H9 (cell line): ENCODE measurements at regions not wholly inside any gene's neighbourhood (a gene's known extent, or its start where the extent isn't known, plus 50 kb on each side); places are given as distances from the start of the nearest gene placed in this dataset.

Source experiments
- DNase-seq: peaks from one replicate; pipeline ENCODE4 v3.0.0-alpha.2; 2017
- H2AFZ ChIP-seq: one replicate; pipeline ENCODE4 v1.6.1; 2013; ENCODE audit warnings: mild to moderate bottlenecking, low read length, control low read depth, moderate library complexity
- H2AK5ac ChIP-seq: 2 replicates; pipeline ENCODE4 v1.6.1; 2013; ENCODE audit warnings: low read length, control low read depth, mixed read lengths; ENCODE audit not compliant: insufficient read length
- H2BK120ac ChIP-seq: one replicate; pipeline ENCODE4 v1.6.1; 2013; ENCODE audit warnings: low read depth, mild to moderate bottlenecking, low read length, control low read depth, inconsistent platforms; ENCODE audit not compliant: poor library complexity, severe bottlenecking
- H2BK12ac ChIP-seq: 2 replicates; pipeline ENCODE4 v1.6.1; 2013; ENCODE audit warnings: low read length, control low read depth, mixed read lengths, low read depth; ENCODE audit not compliant: insufficient read length
- H2BK15ac ChIP-seq: 2 replicates; pipeline ENCODE4 v1.6.1; 2013; ENCODE audit warnings: low read depth, low read length, control low read depth
- H2BK20ac ChIP-seq: one replicate; pipeline ENCODE4 v1.6.1; 2013; ENCODE audit warnings: low read depth, mild to moderate bottlenecking, low read length, control low read depth, inconsistent platforms; ENCODE audit not compliant: poor library complexity, severe bottlenecking
- H2BK5ac ChIP-seq: 2 replicates; pipeline ENCODE4 v1.6.1; 2013; ENCODE audit warnings: low read length, control low read depth, mixed read lengths; ENCODE audit not compliant: insufficient read length
- H3K14ac ChIP-seq: 2 replicates; pipeline ENCODE4 v1.6.1; 2013; ENCODE audit warnings: low read length, control low read depth; ENCODE audit not compliant: insufficient read depth
- H3K18ac ChIP-seq: 2 replicates; pipeline ENCODE4 v1.6.1; 2013; ENCODE audit warnings: low read depth, mild to moderate bottlenecking, mixed read lengths, low read length, control low read depth; ENCODE audit not compliant: insufficient read length
- H3K23ac ChIP-seq: 2 replicates; pipeline ENCODE4 v1.6.1; 2013; ENCODE audit warnings: low read length, control low read depth, mixed read lengths, low read depth; ENCODE audit not compliant: insufficient read length
- H3K23me2 ChIP-seq: 2 replicates; pipeline ENCODE4 v1.6.1; 2013; ENCODE audit warnings: low read depth, mild to moderate bottlenecking, mixed read lengths, low read length, control low read depth; ENCODE audit not compliant: insufficient read length, poor library complexity, severe bottlenecking
- H3K27ac ChIP-seq: 2 replicates; pipeline ENCODE4 v1.5.1; 2013; ENCODE audit warnings: low read length, control low read depth, mixed read lengths, low read depth; ENCODE audit not compliant: insufficient read length
- H3K27me3 ChIP-seq: 2 replicates; pipeline ENCODE4 v1.6.1; 2013; ENCODE audit warnings: low read length, control low read depth, inconsistent platforms; ENCODE audit not compliant: insufficient read depth
- H3K4ac ChIP-seq: 2 replicates; pipeline ENCODE4 v1.6.1; 2013; ENCODE audit warnings: low read depth, mild to moderate bottlenecking, control low read depth, inconsistent platforms, low read length, moderate library complexity
- H3K4me1 ChIP-seq: 2 replicates; pipeline ENCODE4 v1.6.1; 2013; ENCODE audit warnings: low read length, control low read depth, inconsistent platforms; ENCODE audit not compliant: insufficient read depth
- H3K4me2 ChIP-seq: 2 replicates; pipeline ENCODE4 v1.6.1; 2013; ENCODE audit warnings: low read length, control low read depth, mixed read lengths; ENCODE audit not compliant: insufficient read length, insufficient read depth
- H3K56ac ChIP-seq: 2 replicates; pipeline ENCODE4 v1.6.1; 2013; ENCODE audit warnings: low read depth, mild to moderate bottlenecking, mixed read lengths, low read length, control low read depth; ENCODE audit not compliant: insufficient read length
- H3K79me1 ChIP-seq: 2 replicates; pipeline ENCODE4 v1.6.1; 2013; ENCODE audit warnings: low read depth, mild to moderate bottlenecking, moderate library complexity, low read length, control low read depth, inconsistent platforms; ENCODE audit not compliant: insufficient read depth, poor library complexity, severe bottlenecking
- H3K79me2 ChIP-seq: 2 replicates; pipeline ENCODE4 v1.6.1; 2013; ENCODE audit warnings: low read length, control low read depth, inconsistent platforms; ENCODE audit not compliant: insufficient read depth
- H3K9ac ChIP-seq: 2 replicates; pipeline ENCODE4 v1.6.1; 2013; ENCODE audit warnings: low read length, control low read depth, mixed read lengths; ENCODE audit not compliant: insufficient read length; ENCODE audit errors: extremely low read depth
- H3K9me3 ChIP-seq: one replicate; pipeline ENCODE4 v1.6.1; 2013; ENCODE audit warnings: low read depth, low read length, inconsistent platforms; ENCODE audit not compliant: control insufficient read depth
- H3T11ph ChIP-seq: one replicate; pipeline ENCODE4 v1.6.1; 2013; ENCODE audit warnings: mild to moderate bottlenecking, low read length, control low read depth, inconsistent platforms
- H4K20me1 ChIP-seq: one replicate; pipeline ENCODE4 v1.6.1; 2013; ENCODE audit not compliant: control insufficient read depth, insufficient read length, insufficient read depth
- H4K5ac ChIP-seq: 2 replicates; pipeline ENCODE4 v1.6.1; 2013; ENCODE audit warnings: low read depth, mild to moderate bottlenecking, mixed read lengths, low read length, control low read depth; ENCODE audit not compliant: insufficient read length
- H4K8ac ChIP-seq: replicated peaks from 2 replicates; pipeline ENCODE4 v1.6.1; 2013; ENCODE audit warnings: low read length, control low read depth, mixed read lengths, low read depth; ENCODE audit not compliant: insufficient read length
- H4K91ac ChIP-seq: 2 replicates; pipeline ENCODE4 v1.6.1; 2013; ENCODE audit warnings: low read depth, mild to moderate bottlenecking, moderate library complexity, mixed read lengths, low read length, control low read depth; ENCODE audit not compliant: insufficient read length
- H3K27ac Mint-ChIP-seq, 3 experiments: 2 replicates in 2 of 3; 3 replicates in 1 of 3; pipeline ENCODE4 v1.8.0; 2020 to 2021; ENCODE audit warnings: mixed read lengths in 3 of 3, mild to moderate bottlenecking in 1 of 3, moderate library complexity in 1 of 3
- H3K27me3 Mint-ChIP-seq: 2 replicates; pipeline ENCODE4 v1.8.0; 2021; ENCODE audit warnings: low read depth, mild to moderate bottlenecking, moderate library complexity, mixed read lengths
- H3K36me3 Mint-ChIP-seq, 3 experiments: 2 replicates in 2 of 3; 3 replicates in 1 of 3; pipeline ENCODE4 v1.8.0; 2020 to 2021; ENCODE audit warnings: low read depth in 3 of 3, mixed read lengths in 3 of 3; ENCODE audit not compliant: insufficient read depth in 1 of 3
- H3K4me1 Mint-ChIP-seq, 2 experiments: 2 replicates each; pipeline ENCODE4 v1.8.0; 2020; ENCODE audit warnings: mixed read lengths in 2 of 2
- H3K4me3 Mint-ChIP-seq, 2 experiments: 2 replicates in 1 of 2; 3 replicates in 1 of 2; pipeline ENCODE4 v1.8.0; 2020 to 2021; ENCODE audit warnings: mild to moderate bottlenecking in 2 of 2, mixed read lengths in 2 of 2, moderate library complexity in 1 of 2
- H3K9me3 Mint-ChIP-seq, 2 experiments: 2 replicates in 1 of 2; 3 replicates in 1 of 2; pipeline ENCODE4 v1.8.0; 2020; ENCODE audit warnings: mild to moderate bottlenecking in 2 of 2, mixed read lengths in 2 of 2, moderate library complexity in 1 of 2
- CTCF ChIP-seq: fragments of 200-600 bp; sonication (generic); conservative IDR thresholded peaks from 3 replicates; pipeline ENCODE4 v1.8.0; 2021; ENCODE audit warnings: antibody characterized with exemption, mild to moderate bottlenecking
- WGBS: extraction: QIAGEN DNeasy Blood & Tissue Kit; methylation state at CpG from one replicate; pipeline ENCODE4 v1.1.7; 2013; ENCODE audit warnings: missing lambda C conversion rate, low lambda C conversion rate, mixed read lengths; ENCODE audit not compliant: insufficient read length; ENCODE audit errors: extremely low coverage; 5-methylcytosine and 5-hydroxymethylcytosine counted together

- no peaks in the 10 kb centered on the region for H3K23me2 ChIP-seq
- TF ChIP-seq CTCF = no peak
- Mint-ChIP-seq H3K27ac (peak overlapping the region in 1 of 3 experiments; percentile 92; a peak in 3 of 7 replicates), H3K4me3 (no peak overlapping the region), H3K36me3 (no peaks in the 10 kb centered on the region; a peak in 1 of 7 replicates), H3K9me3 (no peaks in the 10 kb centered on the region; a peak in 1 of 5 replicates), H3K27me3 (no peaks in the 10 kb centered on the region; the same call in 1 of the 2 replicates), H3K4me1 (peaks cover 14% of the 10 kb centered on the region in 2 experiments)
- H3T11ph ChIP-seq = no peak overlapping the region
- no peak overlapping the region for H4K5ac ChIP-seq
- no peak overlapping the region for H3K9ac ChIP-seq
- no peak overlapping the region for H2BK20ac ChIP-seq
- no peak overlapping the region for H2BK120ac ChIP-seq
- H3K79me2 ChIP-seq = no peaks in the 10 kb centered on the region
- H4K91ac ChIP-seq = no peak overlapping the region
- no peak overlapping the region for H3K4me2 ChIP-seq
- no CpG with 5 or more reads among the region's 14 CpGs for WGBS
- H2BK5ac ChIP-seq = no peak overlapping the region
- no peak overlapping the region for H3K27ac ChIP-seq
- no peak overlapping the region for H2BK15ac ChIP-seq
- no peak overlapping the region for H3K23ac ChIP-seq
- H3K4me1 ChIP-seq = peaks cover 4% of the 10 kb centered on the region; the same call in 1 of the 2 replicates
- no peak overlapping the region for H4K8ac ChIP-seq
- H3K9me3 ChIP-seq = no peaks in the 10 kb centered on the region
- no peak overlapping the region for H2AK5ac ChIP-seq
- no peak overlapping the region for H2AFZ ChIP-seq
- no peak for DNase-seq
- H3K27me3 ChIP-seq = no peaks in the 10 kb centered on the region
- no peak overlapping the region for H3K18ac ChIP-seq
- H3K4ac ChIP-seq = no peak overlapping the region
- H3K79me1 ChIP-seq = no peaks in the 10 kb centered on the region
- H3K14ac ChIP-seq = no peak overlapping the region; the same call in 1 of the 2 replicates
- no peak overlapping the region for H3K56ac ChIP-seq
- no peaks in the 10 kb centered on the region for H4K20me1 ChIP-seq
- no peak overlapping the region for H2BK12ac ChIP-seq
Observed at GRCh38 chr22:48785792-48786678, 1041.6 kb downstream of the BRD1 start.
